Osteoblast (primary cell): ENCODE measurements at regions not wholly inside any gene's neighbourhood (a gene's known extent, or its start where the extent isn't known, plus 50 kb on each side); places are given as distances from the start of the nearest gene placed in this dataset.
"Not testable (repeated sequence)": the region's sequence is repeated elsewhere in the genome, so short reads cannot be mapped to it uniquely, and the experiment has no call there.

Experiments used
- DNase-seq: peaks from one replicate; pipeline ENCODE4 v3.0.0; 2011; ENCODE audit warnings: low spot score, mixed read lengths; ENCODE audit not compliant: insufficient read length; ENCODE audit errors: missing footprints
- H2AFZ ChIP-seq: 2 replicates; pipeline ENCODE4 v1.6.0; 2011; ENCODE audit warnings: mild to moderate bottlenecking, low read length
- H3K27ac ChIP-seq: 2 replicates; pipeline ENCODE4 v1.5.1; 2011; ENCODE audit warnings: mild to moderate bottlenecking, low read depth, low read length, moderate library complexity
- H3K27me3 ChIP-seq: 2 replicates; pipeline ENCODE4 v1.6.0; 2012; ENCODE audit warnings: mild to moderate bottlenecking, control low read depth, inconsistent platforms, low read length, moderate library complexity; ENCODE audit not compliant: insufficient read depth
- H3K36me3 ChIP-seq: 2 replicates; pipeline ENCODE4 v1.5.1; 2011; ENCODE audit warnings: mild to moderate bottlenecking, low read length, control low read depth, moderate library complexity; ENCODE audit not compliant: insufficient read depth
- H3K4me1 ChIP-seq: 2 replicates; pipeline ENCODE4 v1.5.1; 2011; ENCODE audit warnings: mild to moderate bottlenecking, low read length, control low read depth, moderate library complexity; ENCODE audit not compliant: insufficient read depth
- H3K4me2 ChIP-seq: 2 replicates; pipeline ENCODE4 v1.6.0; 2011; ENCODE audit warnings: mild to moderate bottlenecking, low read length; ENCODE audit not compliant: insufficient read depth
- H3K4me3 ChIP-seq: fragments of 200-600 bp; sonication (generic); 3 replicates; pipeline ENCODE4 v1.5.1; 2012; ENCODE audit warnings: mild to moderate bottlenecking, low read length, inconsistent platforms; ENCODE audit not compliant: insufficient read depth
- H3K79me2 ChIP-seq: 2 replicates; pipeline ENCODE4 v1.6.0; 2012; ENCODE audit warnings: mild to moderate bottlenecking, low read length, control low read depth, inconsistent platforms; ENCODE audit not compliant: insufficient read depth
- H3K9me3 ChIP-seq: 2 replicates; pipeline ENCODE4 v1.5.1; 2011; ENCODE audit warnings: low read depth, low read length, control low read depth
- H4K20me1 ChIP-seq: 2 replicates; pipeline ENCODE4 v1.6.0; 2012; ENCODE audit warnings: mild to moderate bottlenecking, low read length, control low read depth; ENCODE audit not compliant: insufficient read depth
- TF ChIP-seq, protein P1 (sequence below): IDR thresholded peaks from 2 replicates; pipeline ENCODE4 v1.5.1; 2011; ENCODE audit warnings: mild to moderate bottlenecking, low read depth, low read length, moderate library complexity; ENCODE audit errors: extremely low read depth

- no peaks in the 10 kb centered on the region for H4K20me1 ChIP-seq
- no peaks in the 10 kb centered on the region for H3K79me2 ChIP-seq
- no peaks in the 10 kb centered on the region for H3K27me3 ChIP-seq
- H3K9me3 ChIP-seq, result peaks cover 1% of the 10 kb centered on the region
- no peak overlapping the region for H3K27ac ChIP-seq
- DNase-seq, result no peak
- H2AFZ ChIP-seq, result no peak overlapping the region
- TF ChIP-seq, protein P1, sequence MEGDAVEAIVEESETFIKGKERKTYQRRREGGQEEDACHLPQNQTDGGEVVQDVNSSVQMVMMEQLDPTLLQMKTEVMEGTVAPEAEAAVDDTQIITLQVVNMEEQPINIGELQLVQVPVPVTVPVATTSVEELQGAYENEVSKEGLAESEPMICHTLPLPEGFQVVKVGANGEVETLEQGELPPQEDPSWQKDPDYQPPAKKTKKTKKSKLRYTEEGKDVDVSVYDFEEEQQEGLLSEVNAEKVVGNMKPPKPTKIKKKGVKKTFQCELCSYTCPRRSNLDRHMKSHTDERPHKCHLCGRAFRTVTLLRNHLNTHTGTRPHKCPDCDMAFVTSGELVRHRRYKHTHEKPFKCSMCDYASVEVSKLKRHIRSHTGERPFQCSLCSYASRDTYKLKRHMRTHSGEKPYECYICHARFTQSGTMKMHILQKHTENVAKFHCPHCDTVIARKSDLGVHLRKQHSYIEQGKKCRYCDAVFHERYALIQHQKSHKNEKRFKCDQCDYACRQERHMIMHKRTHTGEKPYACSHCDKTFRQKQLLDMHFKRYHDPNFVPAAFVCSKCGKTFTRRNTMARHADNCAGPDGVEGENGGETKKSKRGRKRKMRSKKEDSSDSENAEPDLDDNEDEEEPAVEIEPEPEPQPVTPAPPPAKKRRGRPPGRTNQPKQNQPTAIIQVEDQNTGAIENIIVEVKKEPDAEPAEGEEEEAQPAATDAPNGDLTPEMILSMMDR, result no peak
- no peaks in the 10 kb centered on the region for H3K4me1 ChIP-seq
- no peak overlapping the region for H3K4me2 ChIP-seq
- no peak overlapping the region for H3K4me3 ChIP-seq
- no peaks in the 10 kb centered on the region for H3K36me3 ChIP-seq
Observed at GRCh38 chr5:1719860-1720259, 79.8 kb downstream of the MRPL36 start.

DNA sequence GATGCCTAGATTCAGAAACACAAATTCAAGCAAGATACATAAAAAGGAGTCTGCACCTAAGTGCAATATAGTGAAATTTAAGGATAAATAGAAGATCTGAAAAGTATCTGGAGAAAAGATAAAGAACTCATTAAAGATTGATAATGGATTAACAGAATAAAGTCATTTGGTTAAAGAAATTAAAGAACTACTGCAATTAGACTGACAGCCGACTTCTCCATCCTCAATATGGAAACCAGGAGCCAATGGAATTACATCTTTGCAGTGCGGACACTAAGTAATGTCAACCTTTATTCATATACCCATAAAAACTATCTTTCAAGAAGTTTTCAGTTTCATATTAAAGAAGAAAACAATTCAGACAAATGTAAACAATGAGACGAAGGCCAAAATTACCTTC lies 81.0 kb downstream of the MRPL36 start:
- Histone ChIP-seq H4K20me1 (no peaks in the 10 kb centered on the region), H3K27me3 (no peaks in the 10 kb centered on the region)
- DNase-seq, result no peak

DNA sequence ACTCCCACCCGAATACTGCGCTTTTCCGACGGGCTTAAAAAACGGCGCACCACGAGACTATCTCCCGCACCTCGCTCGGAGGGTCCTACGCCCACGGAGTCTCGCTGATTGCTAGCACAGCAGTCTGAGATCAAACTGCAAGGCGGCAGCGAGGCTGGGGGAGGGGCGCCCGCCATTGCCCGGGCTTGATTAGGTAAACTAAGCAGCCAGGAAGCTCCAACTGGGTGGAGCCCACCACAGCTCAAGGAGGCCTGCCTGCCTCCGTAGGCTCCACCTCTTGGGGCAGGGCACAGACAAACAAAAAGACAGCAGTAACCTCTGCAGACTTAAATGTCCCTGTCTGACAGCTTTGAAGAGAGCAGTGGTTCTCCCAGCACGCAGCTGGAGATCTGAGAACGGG lies 89.5 kb downstream of the MRPL36 start:
- H3K4me1 ChIP-seq, H3K27me3 ChIP-seq, H4K20me1 ChIP-seq, H3K27ac ChIP-seq, H2AFZ ChIP-seq, DNase-seq, H3K79me2 ChIP-seq, H3K9me3 ChIP-seq, H3K4me2 ChIP-seq, H3K4me3 ChIP-seq, H3K36me3 ChIP-seq: not testable (repeated sequence)

More for the DNA sequence above, 81.0 kb downstream of the MRPL36 start:
- Histone ChIP-seq H3K4me1 (no peaks in the 10 kb centered on the region), H3K9me3 (peaks cover 1% of the 10 kb centered on the region), H3K4me3 (no peak overlapping the region), H2AFZ (no peak overlapping the region), H3K36me3 (no peaks in the 10 kb centered on the region), H3K27ac (no peak overlapping the region), H3K79me2 (no peaks in the 10 kb centered on the region), H3K4me2 (no peak overlapping the region)
- TF ChIP-seq, protein P1, result no peak

- TF ChIP-seq, protein P1, result no peak
- H3K4me2 ChIP-seq, result no peak overlapping the region
- no peaks in the 10 kb centered on the region for H3K27me3 ChIP-seq
- no peak overlapping the region for H2AFZ ChIP-seq
- H3K9me3 ChIP-seq, result no peaks in the 10 kb centered on the region
- no peak for DNase-seq
- no peaks in the 10 kb centered on the region for H4K20me1 ChIP-seq
- no peak overlapping the region for H3K27ac ChIP-seq
- no peaks in the 10 kb centered on the region for H3K79me2 ChIP-seq
- no peak overlapping the region for H3K4me3 ChIP-seq
- no peaks in the 10 kb centered on the region for H3K4me1 ChIP-seq
- H3K36me3 ChIP-seq, result no peaks in the 10 kb centered on the region
Observed at GRCh38 chr5:1709171-1709803, 90.3 kb downstream of the MRPL36 start.
